ENCODE measurements at regions not wholly inside any gene's neighbourhood (a gene's known extent, or its start where the extent isn't known, plus 50 kb on each side); places are given as distances from the start of the nearest gene placed in this dataset.
A peak's percentile ranks its signal among the peaks of the same experiment; 100 is the strongest.
"Not testable (repeated sequence)": the region's sequence is repeated elsewhere in the genome, so short reads cannot be mapped to it uniquely, and the experiment has no call there.

- H3K9me3 ChIP-seq; H3K4me3 ChIP-seq; H3K27me3 ChIP-seq; H3K27ac ChIP-seq; DNase-seq; intact Hi-C loops (cut with DNase I; ENCODE audit: low total_unique reads); H3K36me3 ChIP-seq; H3K4me1 ChIP-seq: not testable (repeated sequence)
- WGBS, 5 donors: 77 to 93% (median 89%) methylated on average over 1 of the region's 1 CpG
Measured at GRCh38 chr10:22120072-22120471, 97.7 kb downstream of the EBLN1 start.

- H3K9me3 ChIP-seq; intact Hi-C loops (cut with DNase I; ENCODE audit: low total_unique reads); H3K4me1 ChIP-seq; H3K36me3 ChIP-seq; H3K27ac ChIP-seq; H3K4me3 ChIP-seq; DNase-seq; H3K27me3 ChIP-seq: not testable (repeated sequence)
- 90 to 100% (median 97%) methylated on average over 5 of the region's 5 CpGs for WGBS, 5 donors
Measured at GRCh38 chr10:22119575-22119974, 98.2 kb downstream of the EBLN1 start.

- Histone ChIP-seq H3K4me3 (no peak overlapping the region), H3K36me3 (no peaks in the 10 kb centered on the region), H3K9me3 (no peaks in the 10 kb centered on the region), H3K27ac (no peak overlapping the region), H3K27me3 (no peaks in the 10 kb centered on the region), H3K4me1 (peaks cover 0 to 6% (median 2%) of the 10 kb centered on the region in 4 donors)
- TF ChIP-seq POLR2A (IDR thresholded peaks at IDR 0.05): no peak
- TF ChIP-seq POLR2AphosphoS5 (IDR thresholded peaks at IDR 0.05): no peak
- TF ChIP-seq, protein P1, sequence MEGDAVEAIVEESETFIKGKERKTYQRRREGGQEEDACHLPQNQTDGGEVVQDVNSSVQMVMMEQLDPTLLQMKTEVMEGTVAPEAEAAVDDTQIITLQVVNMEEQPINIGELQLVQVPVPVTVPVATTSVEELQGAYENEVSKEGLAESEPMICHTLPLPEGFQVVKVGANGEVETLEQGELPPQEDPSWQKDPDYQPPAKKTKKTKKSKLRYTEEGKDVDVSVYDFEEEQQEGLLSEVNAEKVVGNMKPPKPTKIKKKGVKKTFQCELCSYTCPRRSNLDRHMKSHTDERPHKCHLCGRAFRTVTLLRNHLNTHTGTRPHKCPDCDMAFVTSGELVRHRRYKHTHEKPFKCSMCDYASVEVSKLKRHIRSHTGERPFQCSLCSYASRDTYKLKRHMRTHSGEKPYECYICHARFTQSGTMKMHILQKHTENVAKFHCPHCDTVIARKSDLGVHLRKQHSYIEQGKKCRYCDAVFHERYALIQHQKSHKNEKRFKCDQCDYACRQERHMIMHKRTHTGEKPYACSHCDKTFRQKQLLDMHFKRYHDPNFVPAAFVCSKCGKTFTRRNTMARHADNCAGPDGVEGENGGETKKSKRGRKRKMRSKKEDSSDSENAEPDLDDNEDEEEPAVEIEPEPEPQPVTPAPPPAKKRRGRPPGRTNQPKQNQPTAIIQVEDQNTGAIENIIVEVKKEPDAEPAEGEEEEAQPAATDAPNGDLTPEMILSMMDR (IDR thresholded peaks at IDR 0.05): no peak
- TF ChIP-seq EP300 (IDR thresholded peaks at IDR 0.05): no peak
- DNase-seq: no peak
- WGBS, 5 donors: 48 to 79% (median 77%) methylated on average over 3 of the region's 3 CpGs
- intact Hi-C loops (cut with DNase I; ENCODE audit: low total_unique reads): no loop called here
Measured at GRCh38 chr10:22111705-22112104, 106.1 kb downstream of the EBLN1 start.

GRCh38 chr10:22111260-22111659 lies 106.6 kb downstream of the EBLN1 start:
- Histone ChIP-seq H3K4me3 (no peak overlapping the region), H3K36me3 (no peaks in the 10 kb centered on the region), H3K4me1 (peaks cover 0 to 6% (median 2%) of the 10 kb centered on the region in 4 donors), H3K9me3 (no peaks in the 10 kb centered on the region), H3K27me3 (no peaks in the 10 kb centered on the region), H3K27ac (no peak overlapping the region)
- peak in 1 of 2 donors; percentile 18 for DNase-seq
- TF ChIP-seq EP300 (IDR thresholded peaks at IDR 0.05) (no peak), POLR2AphosphoS5 (IDR thresholded peaks at IDR 0.05) (no peak), POLR2A (IDR thresholded peaks at IDR 0.05) (no peak)
- TF ChIP-seq, protein P1 (IDR thresholded peaks at IDR 0.05): no peak
- 44 to 62% (median 51%) methylated on average over 4 of the region's 4 CpGs for WGBS, 5 donors
- intact Hi-C loops (cut with DNase I; ENCODE audit: low total_unique reads): no loop called here

DNA sequence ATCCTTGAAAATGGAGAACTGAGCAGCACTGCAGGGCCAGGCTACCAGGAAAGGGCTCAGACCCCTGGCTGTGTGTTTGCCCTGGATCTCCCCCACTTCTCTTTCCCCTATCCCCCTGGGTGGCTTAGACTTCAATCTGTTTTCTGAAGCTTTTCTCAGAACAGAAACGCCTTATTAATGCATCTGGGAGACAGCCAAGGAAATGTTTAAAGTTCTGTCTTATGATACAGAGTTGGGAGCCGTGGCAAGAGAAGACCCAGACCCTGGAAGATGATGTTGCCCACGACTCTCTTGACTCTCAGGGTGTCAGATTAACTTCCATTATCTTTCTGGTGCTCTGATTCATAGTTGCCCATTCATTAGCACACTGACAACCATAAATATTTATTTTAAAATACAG lies 107.1 kb downstream of the EBLN1 start:
- Histone ChIP-seq H3K36me3 (no peaks in the 10 kb centered on the region), H3K4me3 (no peak overlapping the region), H3K27ac (no peak overlapping the region), H3K27me3 (no peaks in the 10 kb centered on the region), H3K9me3 (no peaks in the 10 kb centered on the region), H3K4me1 (peaks cover 0 to 6% (median 2%) of the 10 kb centered on the region in 4 donors)
- intact Hi-C loops (cut with DNase I; ENCODE audit: low total_unique reads): no loop called here
- TF ChIP-seq, protein P1 (IDR thresholded peaks at IDR 0.05): no peak
- TF ChIP-seq POLR2A (IDR thresholded peaks at IDR 0.05): no peak
- no peak for TF ChIP-seq EP300 (IDR thresholded peaks at IDR 0.05)
- no peak for TF ChIP-seq POLR2AphosphoS5 (IDR thresholded peaks at IDR 0.05)
- 13 to 32% (median 23%) methylated on average over 3 of the region's 3 CpGs for WGBS, 5 donors
- DNase-seq: peak in 1 of 2 donors; percentile 41
